ENCODE measurements at regions not wholly inside any gene's neighbourhood (a gene's known extent, or its start where the extent isn't known, plus 50 kb on each side); places are given as distances from the start of the nearest gene placed in this dataset.

DNA sequence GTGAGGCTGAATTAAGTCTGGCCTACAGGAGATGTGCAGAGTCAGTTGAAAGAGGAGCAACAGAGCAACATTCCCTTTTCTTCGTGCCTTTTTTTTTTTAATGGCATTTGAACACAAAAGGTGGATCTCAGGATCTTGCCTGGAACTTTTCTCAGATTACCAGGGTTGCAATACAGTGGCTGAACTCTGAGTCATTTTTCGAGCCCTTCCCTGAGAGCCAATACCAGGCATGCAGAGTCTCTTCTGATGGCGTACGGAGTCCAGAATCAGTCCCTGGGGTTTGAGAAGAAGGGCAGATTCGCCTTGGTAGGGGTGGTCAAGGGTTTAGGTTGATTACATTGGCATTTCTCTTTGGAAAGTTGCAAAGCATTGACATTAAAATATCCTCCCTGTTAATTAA lies 271.5 kb downstream of the GAS1 start:
- no peak for DNase-seq
- Histone ChIP-seq H3K27ac (no peak overlapping the region), H3K36me3 (replicated peaks) (no peaks in the 10 kb centered on the region), H3K4me3 (ENCODE audit: low read depth, low read length) (no peak overlapping the region), H3K27me3 (replicated peaks) (no peaks in the 10 kb centered on the region)
- TF ChIP-seq, protein P1, sequence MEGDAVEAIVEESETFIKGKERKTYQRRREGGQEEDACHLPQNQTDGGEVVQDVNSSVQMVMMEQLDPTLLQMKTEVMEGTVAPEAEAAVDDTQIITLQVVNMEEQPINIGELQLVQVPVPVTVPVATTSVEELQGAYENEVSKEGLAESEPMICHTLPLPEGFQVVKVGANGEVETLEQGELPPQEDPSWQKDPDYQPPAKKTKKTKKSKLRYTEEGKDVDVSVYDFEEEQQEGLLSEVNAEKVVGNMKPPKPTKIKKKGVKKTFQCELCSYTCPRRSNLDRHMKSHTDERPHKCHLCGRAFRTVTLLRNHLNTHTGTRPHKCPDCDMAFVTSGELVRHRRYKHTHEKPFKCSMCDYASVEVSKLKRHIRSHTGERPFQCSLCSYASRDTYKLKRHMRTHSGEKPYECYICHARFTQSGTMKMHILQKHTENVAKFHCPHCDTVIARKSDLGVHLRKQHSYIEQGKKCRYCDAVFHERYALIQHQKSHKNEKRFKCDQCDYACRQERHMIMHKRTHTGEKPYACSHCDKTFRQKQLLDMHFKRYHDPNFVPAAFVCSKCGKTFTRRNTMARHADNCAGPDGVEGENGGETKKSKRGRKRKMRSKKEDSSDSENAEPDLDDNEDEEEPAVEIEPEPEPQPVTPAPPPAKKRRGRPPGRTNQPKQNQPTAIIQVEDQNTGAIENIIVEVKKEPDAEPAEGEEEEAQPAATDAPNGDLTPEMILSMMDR (IDR thresholded peaks at IDR 0.05; ENCODE audit: low read depth, low read length, missing control alignments): no peak
- in situ Hi-C loops (cut with HindIII; ENCODE audit: low pct_ligation_motif_present, low sequenced_read_pairs): no loop called here

DNA sequence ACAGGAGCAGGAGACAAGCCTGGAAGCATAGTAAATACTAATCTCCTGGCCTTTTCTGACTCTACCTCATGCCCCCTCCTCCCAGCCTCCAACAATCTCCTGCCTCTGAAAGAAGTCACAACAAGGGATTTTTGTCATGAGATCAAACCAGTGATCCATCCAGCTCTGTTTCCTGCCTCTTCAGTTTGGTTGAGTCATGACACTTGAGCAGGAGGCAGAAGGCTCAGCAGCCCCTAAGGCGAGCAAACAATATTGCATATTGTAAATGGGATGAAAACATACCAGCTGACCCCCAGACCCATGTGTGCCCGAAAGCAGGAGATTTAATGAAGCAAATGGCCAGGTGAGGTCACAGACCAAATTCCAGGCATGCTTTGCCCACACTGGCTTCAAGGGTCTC lies 272.8 kb downstream of the GAS1 start:
- no peak overlapping the region for H3K27ac ChIP-seq
- in situ Hi-C loops (cut with HindIII; ENCODE audit: low pct_ligation_motif_present, low sequenced_read_pairs): no loop called here
- no peaks in the 10 kb centered on the region for H3K36me3 ChIP-seq (replicated peaks)
- H3K27me3 ChIP-seq (replicated peaks): no peaks in the 10 kb centered on the region
- no peak overlapping the region for H3K4me3 ChIP-seq (ENCODE audit: low read depth, low read length)
- TF ChIP-seq, protein P1 (IDR thresholded peaks at IDR 0.05; ENCODE audit: low read depth, low read length, missing control alignments): no peak
- DNase-seq: no peak

DNA sequence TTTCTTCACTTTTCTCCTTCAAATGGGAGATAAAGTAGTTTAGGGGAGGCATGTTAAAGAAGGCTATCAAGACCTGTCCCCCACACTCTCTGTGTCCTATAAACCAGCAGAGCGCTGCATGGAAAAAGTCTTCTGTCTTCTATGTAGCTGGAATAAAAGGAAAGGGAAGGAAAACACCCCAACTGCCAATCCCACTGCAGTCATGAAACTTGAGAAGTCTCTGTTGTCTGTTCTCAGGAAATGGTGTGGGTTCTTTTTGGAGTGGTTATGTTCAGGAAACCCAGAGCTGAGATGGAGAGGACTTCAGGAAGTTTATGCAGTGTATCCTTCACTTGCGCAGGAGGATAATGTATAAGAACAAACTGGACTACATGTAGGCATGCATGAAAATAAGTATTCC lies 274.3 kb downstream of the GAS1 start:
- no peak for DNase-seq

DNA sequence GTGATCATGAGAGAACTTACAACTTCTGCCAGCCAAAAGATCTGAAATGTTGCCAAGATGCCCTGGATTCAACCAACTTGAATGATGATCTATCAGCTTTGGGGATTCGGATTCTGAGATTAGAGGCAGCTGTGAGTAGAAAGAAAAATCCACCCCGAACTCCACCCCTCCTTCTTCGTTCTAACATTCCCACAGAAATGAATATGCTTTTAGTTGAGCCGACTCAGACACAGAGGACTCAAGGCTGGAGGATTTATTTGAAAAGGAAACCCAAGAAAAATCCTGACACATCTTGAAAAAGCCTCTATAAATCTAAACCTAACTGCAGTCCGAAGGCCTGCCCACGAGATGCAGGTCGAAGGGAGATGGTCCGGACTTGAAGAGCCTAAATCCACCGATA lies 275.0 kb downstream of the GAS1 start:
- in situ Hi-C loops (cut with HindIII; ENCODE audit: low pct_ligation_motif_present, low sequenced_read_pairs): no loop called here
- no peaks in the 10 kb centered on the region for H3K27me3 ChIP-seq (replicated peaks)
- TF ChIP-seq, protein P1 (IDR thresholded peaks at IDR 0.05; ENCODE audit: low read depth, low read length, missing control alignments): no peak
- H3K4me3 ChIP-seq (ENCODE audit: low read depth, low read length): no peak overlapping the region
- no peak overlapping the region for H3K27ac ChIP-seq
- no peaks in the 10 kb centered on the region for H3K36me3 ChIP-seq (replicated peaks)
- DNase-seq: no peak

More for the DNA sequence above, 274.3 kb downstream of the GAS1 start:
- no peak overlapping the region for H3K4me3 ChIP-seq (ENCODE audit: low read depth, low read length)
- no peaks in the 10 kb centered on the region for H3K27me3 ChIP-seq (replicated peaks)
- no peaks in the 10 kb centered on the region for H3K36me3 ChIP-seq (replicated peaks)
- no peak overlapping the region for H3K27ac ChIP-seq
- TF ChIP-seq, protein P1 (IDR thresholded peaks at IDR 0.05; ENCODE audit: low read depth, low read length, missing control alignments): no peak
- in situ Hi-C loops (cut with HindIII; ENCODE audit: low pct_ligation_motif_present, low sequenced_read_pairs): no loop called here

DNA sequence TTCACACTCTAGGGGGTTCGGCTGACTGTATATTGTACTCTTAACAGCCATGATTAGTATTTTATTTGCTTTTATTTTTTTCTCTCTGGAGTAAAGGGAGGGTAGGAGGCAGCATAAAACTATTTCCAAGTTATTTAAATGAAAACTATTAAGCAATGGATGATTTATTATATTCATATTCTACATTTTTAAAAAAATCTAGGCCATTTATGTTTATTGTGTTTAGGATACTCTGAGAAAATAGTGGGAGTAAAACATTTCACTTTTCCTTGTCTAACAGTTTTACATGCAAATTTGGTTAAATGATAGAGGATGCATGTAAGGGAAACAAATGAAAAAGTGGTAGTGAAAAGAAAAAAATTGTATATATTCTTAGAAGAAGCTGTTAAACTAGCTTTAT lies 276.3 kb downstream of the GAS1 start:
- no peak overlapping the region for H3K27ac ChIP-seq
- no peaks in the 10 kb centered on the region for H3K36me3 ChIP-seq (replicated peaks)
- DNase-seq: no peak
- in situ Hi-C loops (cut with HindIII; ENCODE audit: low pct_ligation_motif_present, low sequenced_read_pairs): no loop called here
- TF ChIP-seq, protein P1 (IDR thresholded peaks at IDR 0.05; ENCODE audit: low read depth, low read length, missing control alignments): no peak
- H3K4me3 ChIP-seq (ENCODE audit: low read depth, low read length): no peak overlapping the region
- H3K27me3 ChIP-seq (replicated peaks): no peaks in the 10 kb centered on the region

DNA sequence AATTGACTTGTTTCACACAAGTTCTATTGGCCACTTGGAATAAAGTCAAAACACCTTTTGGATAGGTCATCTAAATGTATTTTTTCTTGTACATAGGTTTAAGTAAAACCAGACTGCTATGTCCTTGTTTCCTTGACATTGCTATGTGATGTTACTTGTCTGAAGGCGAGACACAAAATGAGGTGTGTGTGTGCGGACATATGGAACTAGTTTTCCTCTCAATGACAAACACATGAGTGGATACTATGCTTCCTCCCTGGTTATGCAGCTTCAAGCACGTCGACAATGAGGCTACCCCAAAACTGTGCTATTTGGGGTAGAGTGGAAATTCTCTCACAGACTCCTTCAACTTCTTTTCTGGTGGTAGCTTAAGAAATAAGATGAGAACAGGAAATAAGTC lies 276.8 kb downstream of the GAS1 start:
- Histone ChIP-seq H3K36me3 (replicated peaks) (no peaks in the 10 kb centered on the region), H3K4me3 (ENCODE audit: low read depth, low read length) (no peak overlapping the region), H3K27ac (no peak overlapping the region), H3K27me3 (replicated peaks) (no peaks in the 10 kb centered on the region)
- DNase-seq: no peak
- TF ChIP-seq, protein P1 (IDR thresholded peaks at IDR 0.05; ENCODE audit: low read depth, low read length, missing control alignments): no peak
- in situ Hi-C loops (cut with HindIII; ENCODE audit: low pct_ligation_motif_present, low sequenced_read_pairs): no loop called here
